H1 (cell line): ENCODE measurements at regions not wholly inside any gene's neighbourhood (a gene's known extent, or its start where the extent isn't known, plus 50 kb on each side); places are given as distances from the start of the nearest gene placed in this dataset.

Source experiments
- NANOG ChIP-seq: IDR thresholded peaks from 2 replicates; pipeline ENCODE4 v1.6.1; 2011; ENCODE audit warnings: low read length, low read depth, mild to moderate bottlenecking, inconsistent platforms; ENCODE audit not compliant: insufficient read depth, poor library complexity, severe bottlenecking
- POLR2AphosphoS5 ChIP-seq: IDR thresholded peaks from 2 replicates; pipeline ENCODE4 v1.6.1; 2011; ENCODE audit warnings: low read depth, low read length

DNA sequence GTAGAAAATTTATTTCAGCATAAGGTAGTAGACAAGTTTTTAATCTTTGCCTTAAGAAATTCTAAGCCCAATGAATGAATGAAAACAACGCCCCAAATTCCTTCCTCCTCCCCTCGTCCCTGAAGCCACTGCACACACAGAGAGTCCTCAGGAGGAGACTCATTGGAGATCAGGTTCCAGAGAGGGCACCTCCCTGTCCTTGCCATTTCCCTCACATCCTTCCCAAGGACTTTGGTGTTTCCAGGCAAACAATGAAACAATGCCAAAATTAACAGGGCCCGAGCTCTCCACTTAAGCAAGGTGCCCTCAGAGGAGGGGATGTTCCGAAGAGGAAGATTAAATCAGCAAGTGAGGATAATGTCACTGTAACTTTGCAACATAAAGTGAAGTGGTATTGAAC is 240.7 kb downstream of the DCDC2C start (continued):
- TF ChIP-seq NANOG (no peak), POLR2AphosphoS5 (no peak)
